Hematopoietic multipotent progenitor cell treated with erythropoietin and hydrocortisone succinate and interleukin-3 and kit ligand, for 8 days (in vitro differentiated cells): ENCODE measurements at regions not wholly inside any gene's neighbourhood (a gene's known extent, or its start where the extent isn't known, plus 50 kb on each side); places are given as distances from the start of the nearest gene placed in this dataset.

Source experiments
- DNase-seq: peaks from one replicate; pipeline ENCODE4 v3.0.0-alpha.2; 2015

DNA sequence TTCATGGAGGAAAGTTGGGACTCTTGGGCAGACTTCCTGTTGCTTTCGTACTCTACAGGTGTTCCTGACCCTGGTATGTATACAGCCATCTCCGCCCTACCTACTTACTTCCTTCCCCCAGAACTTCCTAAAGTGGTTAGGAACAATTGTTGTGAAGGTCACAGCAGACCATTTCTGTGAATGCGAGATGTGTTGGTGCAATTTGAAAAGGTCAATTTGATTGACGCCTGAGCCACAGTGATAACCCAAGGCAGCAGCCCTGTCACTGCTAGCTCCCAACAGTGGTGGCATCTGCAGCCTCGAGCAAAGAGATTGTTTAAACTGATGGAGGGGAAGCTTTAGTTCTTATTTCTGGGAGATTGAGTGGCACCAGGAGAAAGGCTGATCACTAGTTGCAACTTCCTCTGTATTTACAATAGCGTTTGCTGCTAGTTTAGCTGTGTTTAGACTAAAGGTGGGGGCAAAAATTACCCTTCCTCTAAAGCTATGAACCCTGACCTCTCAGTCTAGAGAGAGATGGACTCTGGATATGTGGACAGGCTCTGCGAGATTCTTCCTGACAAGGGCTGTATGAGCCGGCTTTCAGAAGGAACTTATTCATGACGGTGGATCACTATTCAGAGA, 78.3 kb upstream of the MAP4K3 start:
- no peak for DNase-seq

DNA sequence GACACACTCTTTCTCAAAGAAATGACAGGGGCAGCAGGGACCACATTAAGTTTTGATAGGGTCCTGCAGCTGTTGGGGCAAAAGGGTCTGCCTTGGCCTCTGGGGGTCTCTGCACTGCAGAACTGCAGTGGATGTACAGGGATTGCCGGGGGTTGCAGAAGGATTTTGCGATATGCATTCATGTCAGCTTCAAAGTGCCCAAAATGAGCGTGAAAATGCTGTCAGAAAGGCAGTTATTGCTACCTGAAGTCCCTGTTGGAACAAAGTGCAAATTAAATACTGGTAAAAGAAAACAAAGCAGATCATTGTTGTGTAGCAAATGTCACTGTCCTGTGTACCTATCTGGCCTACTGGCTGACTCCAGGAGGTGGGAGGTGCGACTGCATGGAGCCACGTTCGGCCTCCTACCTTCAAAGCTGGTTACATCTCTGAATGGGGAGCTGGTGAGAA, 78.8 kb upstream of the MAP4K3 start:
- DNase-seq = no peak

DNA sequence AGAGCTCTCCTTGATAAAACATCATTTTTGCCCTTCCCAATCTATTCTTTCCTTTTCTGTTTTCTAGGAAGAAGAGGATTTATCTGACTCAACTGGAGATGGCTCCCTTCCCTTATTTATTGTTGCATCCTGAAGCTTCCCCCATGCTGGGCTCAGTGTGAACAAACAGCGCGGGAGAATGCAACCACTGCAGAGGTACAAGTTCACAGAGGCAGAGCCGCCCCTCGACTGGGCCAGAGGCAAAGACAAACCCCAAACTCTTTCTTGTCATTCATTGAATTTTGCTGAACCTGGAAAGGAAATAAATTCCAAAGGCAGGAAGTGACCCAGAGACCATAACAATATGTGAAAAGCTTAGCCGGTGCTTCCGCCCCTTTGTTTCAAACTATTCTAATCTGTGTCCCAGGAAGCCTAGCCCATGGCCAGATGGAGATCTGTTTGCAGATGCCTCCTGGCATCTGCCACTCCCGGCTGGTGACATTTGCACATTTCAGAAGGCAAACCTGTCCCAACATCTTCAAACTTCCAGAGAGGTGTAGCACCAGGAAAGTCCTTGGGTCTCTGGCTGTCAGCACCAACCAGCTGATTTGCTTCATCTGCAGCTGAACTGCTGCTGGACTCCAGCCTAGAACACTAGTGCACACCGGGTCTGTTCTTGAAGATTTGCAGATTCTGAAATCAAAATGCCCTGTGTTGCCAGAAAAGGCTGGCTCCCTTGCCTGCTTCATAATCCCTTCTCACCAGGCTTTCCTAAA, 79.4 kb upstream of the MAP4K3 start:
- no peak for DNase-seq

DNA sequence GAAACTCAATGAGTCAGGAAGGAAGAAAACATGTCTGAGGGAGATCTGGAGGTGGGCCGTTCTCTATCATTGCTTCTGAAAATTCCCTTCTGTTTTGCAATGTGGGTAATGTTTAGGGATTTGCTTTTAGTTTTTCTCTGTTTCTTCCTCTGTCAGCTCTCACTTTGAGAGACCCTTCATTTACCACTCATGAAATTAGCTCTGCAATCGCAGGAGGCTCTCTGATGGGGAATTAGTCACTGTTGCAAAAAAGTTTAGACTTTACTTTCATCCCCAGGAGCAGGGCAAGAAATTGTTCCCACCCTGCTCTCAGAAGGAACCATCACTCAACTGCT, 80.0 kb upstream of the MAP4K3 start:
- DNase-seq = no peak

DNA sequence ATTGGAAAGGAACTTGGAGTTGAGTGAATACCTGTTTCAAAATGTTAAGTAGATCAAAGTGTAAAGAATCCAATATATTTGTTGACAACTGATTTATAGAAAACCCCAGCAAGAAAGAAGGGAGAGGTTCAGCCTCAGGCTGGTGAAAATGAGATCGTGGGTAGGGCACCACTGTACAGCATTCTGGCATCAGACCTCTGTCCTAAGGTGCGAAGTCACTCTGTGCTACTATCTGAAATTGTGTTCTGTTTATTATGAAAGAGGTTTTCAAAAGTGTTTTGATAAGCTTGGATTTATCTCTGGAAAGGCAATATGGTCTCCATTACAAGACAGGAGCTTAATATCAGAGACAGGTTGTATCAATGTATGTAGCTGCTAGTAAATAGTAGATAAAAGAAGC, 80.5 kb upstream of the MAP4K3 start:
- no peak for DNase-seq

DNA sequence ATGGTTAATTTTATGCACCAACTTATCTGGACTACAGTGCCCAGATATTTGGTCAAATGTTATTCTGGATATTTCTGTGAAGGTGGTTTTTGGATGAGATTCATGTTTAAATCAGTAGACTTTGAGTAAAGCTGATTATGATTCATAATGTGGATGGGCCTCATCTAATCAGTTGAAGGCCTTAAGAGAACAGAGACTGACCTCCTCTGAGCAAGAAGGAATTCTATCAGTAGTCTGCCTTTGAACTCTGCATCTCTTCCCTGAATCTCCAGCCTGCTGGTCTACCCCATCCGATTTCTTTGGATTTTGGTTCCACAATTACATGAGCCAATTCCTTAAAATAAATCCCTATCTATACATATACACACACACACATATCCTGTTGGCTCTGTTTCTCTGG, 82.8 kb upstream of the MAP4K3 start:
- no peak for DNase-seq

DNA sequence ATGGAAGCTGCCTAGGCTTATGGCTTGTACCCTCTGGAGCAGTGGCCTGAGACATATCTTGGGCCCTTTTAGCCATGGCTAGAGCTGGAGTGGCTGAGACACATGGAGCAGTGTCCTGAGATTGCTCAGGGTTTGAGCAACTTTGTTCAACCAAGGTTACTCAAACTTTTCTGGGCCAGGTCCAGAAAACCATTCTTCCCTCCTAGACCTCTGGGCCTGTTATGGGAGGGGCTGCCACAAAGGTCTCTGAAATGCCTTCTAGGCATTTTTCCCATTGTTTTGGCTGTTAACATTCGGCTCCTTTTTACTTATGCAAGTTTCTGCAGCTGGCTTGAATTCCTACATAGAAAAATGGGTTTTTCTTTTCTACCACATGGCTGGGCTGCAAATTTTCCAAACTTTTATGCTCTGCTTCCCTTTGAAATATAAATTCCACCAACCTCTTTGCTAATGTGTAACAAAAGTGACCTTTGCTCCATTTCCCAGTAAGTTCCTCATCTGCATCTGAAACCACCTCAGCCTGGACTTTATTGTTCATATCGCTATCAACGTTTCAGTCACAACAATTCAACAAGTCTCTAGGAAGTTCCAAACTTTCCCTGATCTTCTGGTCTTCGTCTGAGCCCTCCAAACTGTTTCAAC, 84.9 kb upstream of the MAP4K3 start:
- no peak for DNase-seq

DNA sequence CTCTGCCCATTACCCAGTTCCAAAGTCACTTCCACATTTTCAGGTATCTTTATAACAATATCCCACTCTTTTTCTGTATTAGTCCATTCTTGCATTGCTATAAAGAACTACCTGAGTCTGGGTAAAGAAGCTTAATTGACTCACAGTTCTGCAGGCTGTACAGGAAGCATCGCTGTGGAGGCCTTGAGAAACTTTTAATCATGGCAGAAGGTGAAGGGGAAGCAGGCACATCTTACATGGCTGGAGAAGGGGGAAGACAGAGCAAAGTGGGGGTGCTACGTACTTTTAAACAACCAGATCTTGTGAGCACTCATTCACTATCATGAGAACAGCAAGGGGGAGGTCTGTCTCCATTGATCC, 85.4 kb upstream of the MAP4K3 start:
- DNase-seq = no peak

DNA sequence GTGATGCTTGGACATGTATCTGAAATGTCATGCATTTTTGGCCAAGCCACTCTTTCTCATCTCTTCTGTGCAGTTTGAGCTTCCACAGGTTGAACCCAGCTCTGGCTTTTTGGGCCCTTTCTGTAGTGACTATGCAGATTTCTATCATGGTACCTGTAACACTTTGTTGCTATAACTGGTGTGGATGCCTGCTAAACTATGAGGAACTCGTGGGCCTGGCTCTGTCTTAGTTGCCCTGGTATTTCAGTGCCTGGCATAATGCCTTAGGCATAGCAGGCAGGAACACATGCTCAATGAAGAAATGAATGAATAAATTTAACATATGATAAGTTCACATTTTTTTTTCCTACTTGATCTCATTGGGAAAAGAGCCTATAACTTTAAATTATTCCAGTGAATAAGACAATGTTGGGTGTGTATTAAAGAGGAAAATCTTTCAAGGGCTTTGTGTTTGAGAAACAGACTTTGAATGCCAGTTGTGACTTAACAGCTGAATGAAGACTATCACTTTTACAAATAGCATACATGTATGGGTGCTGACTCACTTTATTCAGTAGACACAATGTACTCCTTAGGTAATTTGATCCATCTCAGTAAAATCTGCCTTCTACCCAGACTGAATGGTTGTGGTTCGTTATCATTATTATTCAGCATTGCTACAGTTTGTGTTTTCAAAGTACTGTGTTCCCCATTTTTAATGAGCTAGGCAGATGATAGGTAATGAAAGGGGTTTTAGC, 86.4 kb upstream of the MAP4K3 start:
- DNase-seq = peak; percentile 12

DNA sequence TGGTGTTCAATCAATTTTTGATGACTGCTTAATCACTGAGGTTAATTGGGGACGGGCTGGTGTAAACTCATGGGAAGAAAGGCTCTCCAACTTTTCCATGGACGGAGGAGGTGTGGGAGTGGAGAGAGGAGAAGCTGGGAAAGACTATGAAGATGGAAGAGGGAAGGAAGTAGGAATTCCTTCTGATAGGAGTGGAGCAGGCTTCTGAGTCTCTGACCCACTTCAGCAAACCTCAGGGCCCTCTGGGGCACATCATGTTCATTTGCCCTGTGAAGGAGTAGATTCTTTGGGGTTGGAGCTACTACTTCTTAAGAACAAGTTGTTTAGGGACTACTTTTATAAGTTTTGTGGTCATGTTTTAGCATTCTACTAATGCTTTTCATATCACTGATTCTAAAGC, 87.0 kb upstream of the MAP4K3 start:
- no peak for DNase-seq

DNA sequence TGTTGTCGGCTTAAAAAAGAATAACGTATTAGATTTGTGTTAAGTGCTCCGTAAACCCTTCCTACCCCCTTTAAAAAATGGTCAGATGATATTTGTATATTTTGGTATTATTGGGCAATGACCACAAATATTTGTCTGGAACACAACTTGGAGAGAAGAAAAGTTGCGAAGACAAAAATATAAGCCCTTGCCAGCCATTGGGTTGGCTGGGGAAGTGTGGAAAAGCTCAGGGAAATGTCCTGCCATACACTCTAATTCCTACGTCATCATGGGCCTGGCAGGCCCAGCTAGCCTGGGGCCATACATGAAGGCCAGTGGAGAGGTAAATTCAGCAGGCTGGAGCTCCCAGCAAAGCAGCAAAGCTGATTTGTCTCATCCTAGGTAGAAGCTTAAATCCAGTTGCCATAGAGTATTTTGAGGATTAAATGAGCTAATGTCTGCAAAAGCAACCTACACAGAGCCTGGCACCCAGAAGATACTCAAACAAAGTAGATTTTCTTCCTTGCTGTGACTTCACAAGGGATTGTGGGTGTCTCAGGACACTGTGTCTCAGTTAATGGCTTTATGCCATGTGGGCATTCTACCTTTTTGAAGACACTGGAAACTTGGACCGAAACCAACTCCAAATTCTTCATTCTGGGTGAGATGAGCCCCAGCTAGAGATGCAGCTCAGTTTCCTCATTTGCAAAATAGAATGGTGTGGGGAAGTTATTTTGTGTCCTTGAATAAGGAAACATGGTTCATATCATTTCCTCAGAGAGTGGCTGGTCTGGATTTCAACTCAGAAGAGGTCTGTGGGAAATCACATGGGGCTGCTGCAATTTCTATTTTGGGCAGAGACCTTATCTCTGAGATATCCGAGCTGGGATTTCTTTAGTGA, 87.9 kb upstream of the MAP4K3 start:
- DNase-seq = no peak

DNA sequence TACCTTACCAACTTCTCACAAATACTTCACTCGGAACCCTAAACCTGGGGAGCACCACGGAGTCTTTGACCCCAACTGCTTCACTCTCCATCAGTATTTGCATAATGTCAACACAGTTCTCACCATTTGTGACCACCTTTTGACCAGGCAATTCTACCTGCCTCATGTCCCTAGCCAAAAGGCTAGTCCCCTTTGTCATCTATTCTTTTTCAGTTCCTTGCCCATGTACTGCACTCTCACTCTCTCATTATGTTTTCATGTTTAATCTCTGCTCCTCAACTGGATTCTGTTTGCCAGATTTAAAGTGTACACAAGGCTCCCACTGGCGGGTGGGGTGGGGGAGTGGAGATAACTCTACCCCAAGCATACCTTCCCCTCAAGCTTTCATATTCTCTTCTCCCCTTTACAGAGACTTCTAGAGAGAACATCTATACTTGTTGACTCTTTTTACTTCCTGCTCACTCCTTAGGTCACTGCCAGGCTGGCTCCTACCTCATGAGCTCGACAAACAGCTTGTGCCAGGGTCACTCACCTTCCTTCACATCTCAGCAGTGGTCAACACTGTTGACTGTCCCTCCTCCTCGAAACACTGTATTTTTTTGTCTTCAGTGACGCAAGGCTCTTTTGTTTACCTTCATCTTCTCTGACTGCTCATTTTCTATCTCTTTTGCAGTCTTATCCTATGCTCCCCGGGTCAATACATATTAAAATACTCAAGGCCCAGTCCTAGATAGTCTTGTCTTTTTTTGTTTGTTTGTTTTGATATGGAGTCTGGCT, 88.7 kb upstream of the MAP4K3 start:
- no peak for DNase-seq

DNA sequence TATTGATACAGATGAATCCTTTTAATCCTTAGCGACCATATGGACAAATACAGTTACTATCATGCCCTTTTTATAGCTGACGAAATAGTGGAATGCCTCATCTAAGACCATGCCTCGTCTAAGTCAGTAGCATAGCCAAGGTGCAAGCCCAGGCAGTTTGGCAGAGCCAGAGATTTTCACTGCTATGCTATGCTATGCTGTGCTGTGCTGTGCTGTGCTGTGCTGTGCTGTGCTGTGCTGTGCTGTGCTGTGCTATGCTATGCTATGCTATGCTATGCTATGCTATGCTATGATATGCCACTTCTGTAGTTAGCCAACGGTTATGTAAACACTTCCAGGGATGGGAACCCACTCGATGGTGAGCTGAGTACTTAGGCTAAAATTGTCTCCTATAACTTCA, 91.6 kb upstream of the MAP4K3 start:
- no peak for DNase-seq

DNA sequence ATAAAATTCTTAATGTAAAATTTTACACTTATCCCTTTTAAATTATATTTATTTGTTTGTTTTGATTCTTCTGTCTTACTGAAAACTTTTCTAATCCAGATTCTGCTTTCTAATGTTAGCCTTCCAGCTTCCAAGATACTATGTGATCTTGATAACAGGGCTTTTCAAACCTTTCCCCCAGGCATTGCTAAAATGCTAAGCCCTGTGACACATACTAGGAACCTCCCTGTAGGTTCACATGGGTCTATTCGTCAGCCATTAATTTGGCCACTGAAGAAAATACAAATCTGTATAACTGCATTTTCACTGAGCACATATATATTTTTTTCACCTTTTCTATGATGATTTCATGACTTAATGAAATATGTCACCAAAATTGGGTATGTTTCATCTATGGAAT, 92.8 kb upstream of the MAP4K3 start:
- DNase-seq = no peak

DNA sequence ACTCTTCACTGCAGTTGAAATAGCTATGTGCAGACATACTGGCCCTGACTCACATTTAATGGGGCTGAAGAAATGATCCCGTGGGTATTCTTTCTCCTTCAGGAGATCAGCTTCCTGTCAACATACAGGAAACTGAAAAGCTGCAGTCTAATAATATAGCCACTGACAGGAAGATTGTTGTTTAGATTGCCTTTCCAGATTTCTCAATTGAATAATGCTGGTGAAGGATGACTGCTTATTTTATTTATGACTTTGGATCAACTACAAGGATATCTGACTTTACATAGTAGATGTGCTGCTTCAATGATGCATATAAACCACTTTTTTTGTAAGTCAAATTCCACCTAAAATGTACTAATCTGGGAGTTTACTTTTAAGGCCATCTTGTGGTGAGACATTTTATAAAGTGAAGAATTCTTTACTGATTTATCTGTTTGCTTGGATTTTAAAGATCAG, 93.4 kb upstream of the MAP4K3 start:
- no peak for DNase-seq

DNA sequence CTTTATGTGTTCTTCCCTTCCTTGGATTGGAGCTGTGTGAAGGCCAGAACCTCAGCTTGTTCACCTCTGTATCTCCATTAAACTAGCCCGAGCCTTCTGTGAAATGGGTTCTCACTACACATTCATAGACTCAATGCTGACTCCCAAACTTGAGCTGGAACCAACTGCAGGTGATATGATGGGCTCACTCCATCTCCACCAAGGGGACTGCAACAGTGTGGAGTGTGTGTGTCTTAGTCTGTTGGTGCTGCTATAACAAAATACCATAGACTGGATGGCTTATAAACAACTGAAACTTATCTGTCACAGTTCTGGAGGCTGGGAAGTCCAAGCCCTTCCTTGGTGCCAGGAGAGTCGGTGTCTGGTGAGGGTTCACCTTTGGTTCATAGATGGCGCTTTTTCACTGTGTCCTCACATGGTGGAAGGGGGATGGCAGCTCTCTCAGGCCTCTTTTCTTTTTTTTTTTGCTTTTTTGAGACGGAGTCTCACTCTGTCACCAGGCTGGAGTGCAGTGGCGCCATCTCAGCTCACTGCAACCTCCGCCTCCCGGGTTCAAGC, 94.2 kb upstream of the MAP4K3 start:
- DNase-seq = no peak

DNA sequence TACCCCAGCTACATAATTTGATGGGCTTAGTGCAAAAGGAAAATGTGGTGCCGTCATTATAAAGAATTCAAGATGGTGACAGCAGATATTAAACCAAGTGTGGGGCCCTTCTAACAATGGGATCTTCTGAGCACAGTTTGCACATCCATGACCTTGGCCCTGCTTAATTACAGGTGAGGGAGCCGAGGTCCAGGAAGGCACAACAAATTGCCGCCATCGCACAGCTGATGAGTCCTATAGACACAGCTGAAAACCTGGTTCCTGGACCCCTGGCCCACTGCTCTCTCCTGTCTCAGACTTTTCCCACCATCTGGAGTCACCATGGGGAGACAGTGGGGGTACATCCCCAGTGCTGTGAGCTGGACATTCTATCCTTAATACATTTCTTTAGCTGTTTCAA, 95.8 kb upstream of the MAP4K3 start:
- no peak for DNase-seq

DNA sequence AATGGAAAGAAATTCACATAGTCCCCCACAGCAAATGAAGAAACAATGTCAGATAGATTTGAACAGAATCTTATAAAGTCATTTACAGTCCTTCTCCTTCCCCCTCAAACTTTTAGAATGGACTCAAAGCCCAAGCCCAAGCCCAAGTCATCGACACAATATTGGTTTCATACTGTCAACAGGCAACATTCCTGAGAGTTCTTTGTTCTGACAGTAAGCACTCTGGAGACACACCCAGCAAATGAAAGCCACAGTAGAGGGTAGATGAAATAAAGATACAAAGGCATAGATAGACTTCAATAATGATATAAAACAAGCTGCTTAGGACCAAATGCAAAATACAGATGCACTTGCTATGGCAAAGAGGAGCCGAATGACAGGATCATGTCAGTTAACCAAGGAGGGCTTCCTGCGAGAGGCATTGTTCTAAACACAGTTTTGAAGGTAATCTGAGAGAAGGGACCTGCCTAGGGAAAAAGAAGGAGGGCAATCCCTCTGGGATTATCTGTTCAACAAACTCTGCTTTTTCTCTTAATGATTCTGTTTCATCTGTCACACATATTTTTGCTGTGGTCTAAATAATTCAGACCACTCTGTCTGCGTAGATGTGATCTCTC, 97.1 kb upstream of the MAP4K3 start:
- DNase-seq = no peak

DNA sequence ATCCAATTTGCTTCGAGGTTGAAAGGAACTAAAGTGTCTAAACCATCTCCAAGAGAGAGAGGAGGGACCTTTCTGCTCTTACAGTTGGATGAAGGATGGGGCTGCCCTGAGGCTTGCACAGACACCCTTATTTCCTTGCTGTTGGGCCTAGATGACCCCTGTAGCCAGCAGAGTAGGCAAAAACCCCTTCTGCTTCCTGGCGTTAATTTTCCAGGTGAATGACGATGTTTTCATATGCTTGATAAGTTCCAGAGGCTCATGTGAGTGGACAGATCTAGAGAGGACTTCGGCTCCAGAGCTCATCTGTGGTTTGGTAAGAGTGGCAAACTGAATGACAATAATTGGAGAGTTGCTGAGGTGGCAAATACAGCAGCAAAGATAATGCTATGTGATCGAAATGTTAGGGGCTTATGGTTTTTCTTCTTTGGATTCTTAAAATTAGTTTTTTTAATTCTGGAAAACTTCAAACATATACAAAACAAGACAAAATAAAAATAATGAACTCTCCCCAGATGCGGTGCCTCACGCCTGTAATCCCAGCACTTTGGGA, 98.6 kb upstream of the MAP4K3 start:
- DNase-seq = no peak

DNA sequence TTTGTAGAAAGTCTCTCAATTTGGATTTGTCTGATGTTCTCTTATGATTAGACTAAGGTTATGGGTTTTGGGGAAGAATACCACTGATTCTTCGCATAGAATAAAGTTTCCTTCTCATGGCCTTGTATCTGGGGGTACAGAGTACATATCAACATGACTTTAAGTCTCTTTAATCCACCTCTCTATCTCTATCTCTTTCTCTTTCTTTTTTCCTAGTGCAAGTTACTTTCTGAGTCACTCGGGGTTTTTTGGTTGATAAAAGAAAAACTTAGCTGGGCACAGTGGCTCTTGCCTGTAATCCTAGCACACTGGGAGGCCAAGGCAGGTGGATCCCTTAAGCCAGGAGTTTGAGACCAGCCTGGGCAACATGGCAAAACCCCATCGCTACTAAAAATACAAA, 100.1 kb upstream of the MAP4K3 start:
- no peak for DNase-seq

DNA sequence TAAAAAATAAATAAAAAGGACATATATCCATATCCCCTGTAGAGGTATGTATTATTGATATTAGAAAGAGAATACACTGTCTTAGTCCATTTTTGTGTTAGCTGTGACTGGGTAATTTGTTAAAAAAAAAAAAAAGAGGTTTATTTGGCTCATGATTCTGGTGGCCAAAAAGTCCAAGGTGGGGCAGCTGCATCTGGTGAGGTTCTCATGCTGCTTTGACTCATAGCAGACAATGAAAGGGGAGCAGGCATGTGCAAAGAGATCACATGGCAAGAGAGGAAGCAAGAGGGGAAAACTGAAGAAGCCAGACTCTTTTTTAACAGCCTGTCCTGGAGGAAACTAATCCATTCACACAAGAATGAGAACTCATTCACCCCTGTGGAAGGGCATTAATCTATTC, 101.6 kb upstream of the MAP4K3 start:
- no peak for DNase-seq
